ENCODE measurements at regions not wholly inside any gene's neighbourhood (a gene's known extent, or its start where the extent isn't known, plus 50 kb on each side); places are given as distances from the start of the nearest gene placed in this dataset.

DNA sequence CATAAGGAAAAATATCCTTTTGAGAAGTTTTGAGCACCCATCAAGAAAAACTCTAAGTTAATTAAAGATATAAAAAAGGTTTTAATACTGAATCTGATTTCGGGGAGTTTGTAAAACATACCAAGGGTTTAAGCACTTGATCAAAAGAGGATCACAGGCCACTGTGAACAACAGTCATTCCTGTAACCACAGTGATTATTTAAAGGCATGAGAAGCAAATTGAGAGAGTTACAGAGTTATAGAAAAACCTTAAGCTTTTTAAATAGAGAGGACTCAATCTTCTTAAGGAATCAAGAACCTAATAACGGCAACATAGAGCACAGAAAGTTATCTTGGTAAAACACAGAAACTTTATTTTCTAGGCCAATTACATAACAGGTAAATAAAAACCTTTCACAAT lies 831.6 kb downstream of the C6orf118 start:
- TF ChIP-seq EGR1 (IDR thresholded peaks at IDR 0.05): no peak
- no peak for TF ChIP-seq YY1 (IDR thresholded peaks at IDR 0.05; ENCODE audit: low read depth)
